Heart left ventricle (tissue), 16 donors: ENCODE measurements at regions not wholly inside any gene's neighbourhood (a gene's known extent, or its start where the extent isn't known, plus 50 kb on each side); places are given as distances from the start of the nearest gene placed in this dataset.

Experiments used
- ATAC-seq, 4 donors: fragments of 200-7000 bp; cut with Tn5 transposase; one replicate each; pipeline ENCODE4 v1.9.1; 2020 to 2022; ENCODE audit warnings: moderate library complexity in 4 of 4, mild to moderate bottlenecking in 3 of 4, moderate number of reproducible peaks in 1 of 4
- DNase-seq, 5 donors: peaks; one replicate each; pipeline ENCODE4 v3.0.0-alpha.2; 2020
- H3K27ac ChIP-seq, 12 donors: fragments of 200-600 bp; sonication (generic) in 4 of 12; one replicate each; pipeline versions ENCODE4 v1.5.0 to v1.8.0; 2016 to 2022; ENCODE audit warnings: mild to moderate bottlenecking in 2 of 12
- H3K27me3 ChIP-seq, 9 donors: fragments of 200-600 bp; sonication (generic) in 2 of 9; one replicate each; pipeline versions ENCODE4 v1.5.1 to v1.8.0; 2016 to 2022; ENCODE audit warnings: mild to moderate bottlenecking in 3 of 9
- H3K36me3 ChIP-seq, 9 donors: fragments of 200-600 bp; sonication (generic) in 2 of 9; one replicate each; pipeline versions ENCODE4 v1.5.0 to v1.8.0; 2018 to 2022; ENCODE audit warnings: mild to moderate bottlenecking in 2 of 9
- H3K4me1 ChIP-seq, 12 donors: fragments of 200-600 bp; sonication (generic) in 4 of 12; one replicate each; pipeline versions ENCODE4 v1.5.0 to v1.8.0; 2016 to 2022; ENCODE audit warnings: mild to moderate bottlenecking in 3 of 12
- H3K4me3 ChIP-seq, 12 donors: fragments of 200-600 bp; sonication (generic) in 4 of 12; one replicate each; pipeline versions ENCODE4 v1.5.0 to v1.8.0; 2017 to 2022; ENCODE audit warnings: mild to moderate bottlenecking in 9 of 12, moderate library complexity in 4 of 12
- H3K9me3 ChIP-seq, 12 donors: fragments of 200-600 bp; sonication (generic) in 4 of 12; one replicate each; pipeline versions ENCODE4 v1.5.0 to v1.8.0; 2016 to 2022; ENCODE audit warnings: mild to moderate bottlenecking in 1 of 12
- POLR2A ChIP-seq, 2 donors: fragments of 450-650 bp; IDR thresholded peaks; one replicate each; pipeline ENCODE4 v1.6.1; 2017; ENCODE audit warnings: antibody characterized with exemption in 2 of 2, mild to moderate bottlenecking in 2 of 2, moderate library complexity in 2 of 2
- WGBS, 4 donors: extraction: QIAGEN DNeasy Blood & Tissue Kit in 2 of 4; methylation state at CpG; one replicate each; pipeline versions ENCODE4 v1.1.5 to v1.1.7; 2013 to 2018; 5-methylcytosine and 5-hydroxymethylcytosine counted together
- intact Hi-C, 10 donors: fragments of 100-400 bp; cut with DNase I; formaldehyde crosslinking; loops; one replicate each; pipeline versions ENCODE4 v1.11.1 to v1.14.2; 2022
- TF ChIP-seq, protein P1 (sequence below), 12 donors: fragments of 200-600 bp; sonication (generic) in 4 of 12; IDR thresholded peaks; one replicate each; pipeline versions ENCODE4 v1.5.0 to v1.8.0; 2018 to 2022; ENCODE audit warnings: antibody characterized with exemption in 12 of 12, mild to moderate bottlenecking in 5 of 12
- donor health status: ischemic (EF 13 %, LVEDD 7.1; RV severe dilation, severe dysfunction).
- donor health status: healthy with polysubstance abuse.
- donor health status: DM: no; HTN: yes; CAD: no.
- donor health status: DM: no; HTN: no; CAD: no.
- donor health status: ischemic (EF 25% LVEDD 6.9; RV normal size, moderate dysfunction).
- donor health status: ischemic (EF 25% LVEDD 5.7; RV mildly dilated, moderate dysfunction).
- donor health status: healthy.
- donor health status: DM: yes; HTN: yes; CAD: no.
- donor health status: ischemic (EF 35%, LVEDD 5.7; RV mildly dilated, moderate dysfunction).
- donor health status: nonischemic (EF 11% LVEDD 7.7; RV severe dilation, severe dysfunction).
- donor health status: DM: yes; HTN: yes; CAD: no.
- donor health status: PGD.
- donor health status: ischemic (EF 29% LVEDD 5.4; RV normal size, mild dysfunction).
- donor health status: nonischemic (EF 23%, LVEDD 6.1; RV moderate dilation, normal function).

DNA sequence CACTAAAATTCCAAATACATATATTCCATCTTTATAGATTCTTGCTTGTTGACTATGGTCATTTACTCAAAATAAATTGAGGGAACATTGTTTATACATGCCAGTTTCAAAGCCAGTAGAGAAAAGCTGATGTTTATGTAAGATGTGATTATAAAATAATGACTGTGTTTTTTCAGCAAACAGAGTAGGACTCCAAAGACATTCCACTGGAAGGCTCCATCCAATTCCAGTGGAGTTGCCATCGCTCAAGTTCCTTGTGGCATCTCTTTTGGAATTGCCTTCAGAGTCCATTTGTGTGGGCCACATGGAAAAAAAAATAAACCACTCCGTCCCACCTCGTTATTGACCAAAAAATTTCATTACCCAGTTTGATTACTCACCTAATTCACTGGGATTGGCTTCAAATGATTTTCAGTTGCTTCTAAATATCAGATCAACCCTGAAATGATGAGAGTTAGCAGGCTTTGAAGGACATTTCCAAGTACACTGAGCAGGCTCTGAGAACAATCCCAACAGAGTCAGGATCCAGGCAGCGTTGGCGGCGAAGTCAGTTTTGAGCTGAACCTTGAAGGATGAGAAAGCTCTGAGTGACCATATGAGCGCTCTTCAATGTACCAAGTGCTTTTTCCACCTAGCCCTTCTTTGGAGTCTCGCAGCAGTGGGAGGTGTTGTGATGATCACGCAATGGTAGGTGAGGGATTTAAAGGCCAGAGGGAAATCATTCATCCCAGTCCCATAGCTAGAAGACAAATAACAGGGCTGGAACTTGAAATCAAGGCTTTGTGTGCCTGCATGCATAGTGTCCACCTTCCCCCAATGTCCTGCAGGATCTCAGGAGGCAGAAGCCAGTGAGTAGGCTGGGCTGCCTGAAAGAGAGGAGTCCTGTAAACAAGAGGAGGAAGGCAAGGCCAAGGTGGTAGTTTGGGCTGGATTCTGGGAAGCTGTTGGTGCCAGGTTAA lies 281.7 kb downstream of the CDC5L start:
- Histone ChIP-seq H3K27me3 (peaks cover 0 to 14% (median 0%) of the 10 kb centered on the region in 9 donors), H3K4me1 (peaks cover 0 to 6% (median 0%) of the 10 kb centered on the region in 12 donors), H3K9me3 (no peaks in the 10 kb centered on the region), H3K4me3 (no peak overlapping the region), H3K36me3 (no peaks in the 10 kb centered on the region), H3K27ac (no peak overlapping the region)
- intact Hi-C loops: no loop called here
- DNase-seq (no peak), ATAC-seq (no peak)
- no peak for TF ChIP-seq POLR2A (IDR thresholded peaks at IDR 0.05)
- TF ChIP-seq, protein P1, sequence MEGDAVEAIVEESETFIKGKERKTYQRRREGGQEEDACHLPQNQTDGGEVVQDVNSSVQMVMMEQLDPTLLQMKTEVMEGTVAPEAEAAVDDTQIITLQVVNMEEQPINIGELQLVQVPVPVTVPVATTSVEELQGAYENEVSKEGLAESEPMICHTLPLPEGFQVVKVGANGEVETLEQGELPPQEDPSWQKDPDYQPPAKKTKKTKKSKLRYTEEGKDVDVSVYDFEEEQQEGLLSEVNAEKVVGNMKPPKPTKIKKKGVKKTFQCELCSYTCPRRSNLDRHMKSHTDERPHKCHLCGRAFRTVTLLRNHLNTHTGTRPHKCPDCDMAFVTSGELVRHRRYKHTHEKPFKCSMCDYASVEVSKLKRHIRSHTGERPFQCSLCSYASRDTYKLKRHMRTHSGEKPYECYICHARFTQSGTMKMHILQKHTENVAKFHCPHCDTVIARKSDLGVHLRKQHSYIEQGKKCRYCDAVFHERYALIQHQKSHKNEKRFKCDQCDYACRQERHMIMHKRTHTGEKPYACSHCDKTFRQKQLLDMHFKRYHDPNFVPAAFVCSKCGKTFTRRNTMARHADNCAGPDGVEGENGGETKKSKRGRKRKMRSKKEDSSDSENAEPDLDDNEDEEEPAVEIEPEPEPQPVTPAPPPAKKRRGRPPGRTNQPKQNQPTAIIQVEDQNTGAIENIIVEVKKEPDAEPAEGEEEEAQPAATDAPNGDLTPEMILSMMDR (IDR thresholded peaks at IDR 0.05): no peak
- WGBS, 4 donors: 87 to 96% (median 95%) methylated on average over 9 of the region's 9 CpGs

- H3K4me3 ChIP-seq: no peak overlapping the region
- DNase-seq: no peak
- H3K36me3 ChIP-seq: no peaks in the 10 kb centered on the region
- intact Hi-C loops: no loop called here
- H3K27ac ChIP-seq: no peak overlapping the region
- TF ChIP-seq, protein P1 (IDR thresholded peaks at IDR 0.05): no peak
- TF ChIP-seq POLR2A (IDR thresholded peaks at IDR 0.05): no peak
- H3K27me3 ChIP-seq: peaks cover 0 to 14% (median 0%) of the 10 kb centered on the region in 9 donors
- WGBS, 4 donors: 78 to 99% (median 93%) methylated on average over 3 of the region's 3 CpGs
- ATAC-seq: no peak
- peaks cover 0 to 6% (median 0%) of the 10 kb centered on the region in 12 donors for H3K4me1 ChIP-seq
- H3K9me3 ChIP-seq: no peaks in the 10 kb centered on the region
These were observed 282.6 kb downstream of the CDC5L start for GRCh38 chr6:44670146-44670545.

DNA sequence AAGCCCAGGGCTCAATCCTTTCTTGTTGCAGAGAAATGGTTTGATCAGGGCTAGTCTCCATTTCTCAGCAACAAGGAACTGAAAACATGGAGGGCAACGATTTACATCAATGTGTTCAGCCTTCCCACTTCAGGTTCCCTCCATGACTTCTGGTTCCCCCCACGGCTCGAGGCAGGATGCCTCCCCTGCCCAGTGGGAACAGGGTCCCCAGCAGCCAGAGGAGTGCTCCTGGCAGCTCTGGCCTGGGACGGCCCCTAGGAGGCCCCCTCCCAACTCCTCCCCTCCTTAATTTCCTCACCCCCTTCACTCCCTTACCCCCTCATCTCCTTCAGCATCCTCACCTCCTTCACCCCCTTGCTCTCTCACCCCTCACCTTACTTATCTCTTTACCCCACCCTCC lies 283.8 kb downstream of the CDC5L start:
- TF ChIP-seq, protein P1 (IDR thresholded peaks at IDR 0.05): no peak
- no peak for TF ChIP-seq POLR2A (IDR thresholded peaks at IDR 0.05)
- DNase-seq (no peak), ATAC-seq (no peak)
- intact Hi-C loops: no loop called here
- Histone ChIP-seq H3K27ac (no peak overlapping the region), H3K9me3 (no peaks in the 10 kb centered on the region), H3K4me3 (no peak overlapping the region), H3K4me1 (peaks cover 0 to 6% (median 0%) of the 10 kb centered on the region in 12 donors), H3K36me3 (no peaks in the 10 kb centered on the region), H3K27me3 (peaks cover 0 to 14% (median 0%) of the 10 kb centered on the region in 9 donors)
- WGBS, 4 donors: 68 to 80% (median 72%) methylated on average over 4 of the region's 4 CpGs

DNA sequence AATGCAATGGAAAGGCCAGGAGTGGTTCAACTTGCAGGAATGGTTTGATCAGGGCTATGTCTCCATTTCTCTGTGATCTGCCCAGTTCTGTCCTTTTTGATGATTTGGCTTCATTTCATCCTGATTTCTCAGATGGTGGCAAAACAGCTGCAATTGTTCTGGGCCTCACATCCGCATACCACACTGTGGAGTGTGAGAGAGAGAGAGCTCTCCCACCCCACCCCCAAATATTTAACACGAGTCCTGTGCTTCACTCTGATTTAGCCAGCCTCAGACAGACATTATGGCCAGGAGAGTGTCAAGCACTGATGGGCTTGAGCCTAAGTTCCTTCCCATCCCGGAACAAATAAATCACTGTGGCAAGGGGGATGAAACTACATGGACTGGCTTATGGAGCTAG lies 284.6 kb downstream of the CDC5L start:
- Histone ChIP-seq H3K4me1 (peaks cover 0 to 4% (median 0%) of the 10 kb centered on the region in 12 donors), H3K4me3 (no peak overlapping the region), H3K27me3 (peaks cover 0 to 14% (median 0%) of the 10 kb centered on the region in 9 donors), H3K36me3 (no peaks in the 10 kb centered on the region), H3K9me3 (no peaks in the 10 kb centered on the region), H3K27ac (no peak overlapping the region)
- WGBS, 4 donors: 79 to 89% (median 84%) methylated on average over 3 of the region's 3 CpGs
- intact Hi-C loops: no loop called here
- DNase-seq: no peak
- ATAC-seq: no peak
- no peak for TF ChIP-seq POLR2A (IDR thresholded peaks at IDR 0.05)
- TF ChIP-seq, protein P1 (IDR thresholded peaks at IDR 0.05): no peak
